VCaP (cell line): ENCODE measurements at regions not wholly inside any gene's neighbourhood (a gene's known extent, or its start where the extent isn't known, plus 50 kb on each side); places are given as distances from the start of the nearest gene placed in this dataset.

ENCODE experiments used
- H3K27ac ChIP-seq: fragments of 450-650 bp; 2 replicates; pipeline ENCODE4 v1.5.1; 2017
- CTCF ChIP-seq: fragments of 450-650 bp; conservative IDR thresholded peaks from 2 replicates; pipeline ENCODE4 v1.5.1; 2017; ENCODE audit warnings: mild to moderate bottlenecking, moderate library complexity

- no peak for TF ChIP-seq CTCF
- H3K27ac ChIP-seq: no peak overlapping the region
Measured at GRCh38 chr7:159212226-159212625, 67.6 kb upstream of the VIPR2 start.

GRCh38 chr7:159211540-159212182, 67.0 kb upstream of the VIPR2 start:
- TF ChIP-seq CTCF: no peak
- no peak overlapping the region for H3K27ac ChIP-seq

GRCh38 chr7:159210581-159211235, 66.0 kb upstream of the VIPR2 start:
- no peak for TF ChIP-seq CTCF

GRCh38 chr7:159209429-159209828, 64.8 kb upstream of the VIPR2 start:
- TF ChIP-seq CTCF: no peak
- H3K27ac ChIP-seq: no peak overlapping the region

More at GRCh38 chr7:159210581-159211235, 66.0 kb upstream of the VIPR2 start:
- no peak overlapping the region for H3K27ac ChIP-seq

DNA sequence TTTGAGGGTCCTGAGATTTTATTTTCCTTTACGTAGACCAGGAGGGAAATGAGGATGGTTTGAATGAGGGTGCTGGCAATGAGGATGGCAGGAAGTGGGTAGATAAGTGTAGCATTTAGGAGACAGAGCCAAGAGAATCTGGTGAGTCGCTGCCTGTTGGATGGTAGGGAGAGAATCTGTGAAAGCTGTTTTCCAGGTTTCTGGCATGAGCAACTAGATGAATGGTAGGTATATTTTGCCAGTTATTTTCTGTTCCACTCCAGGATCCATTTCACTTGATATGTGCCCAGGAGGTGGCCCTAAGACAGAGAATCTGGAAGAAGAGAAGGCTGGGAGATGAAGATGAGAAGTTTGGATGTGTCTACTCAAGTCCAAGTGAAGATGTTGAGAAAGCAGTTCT, 63.3 kb upstream of the VIPR2 start:
- H3K27ac ChIP-seq: no peak overlapping the region
- TF ChIP-seq CTCF: no peak

DNA sequence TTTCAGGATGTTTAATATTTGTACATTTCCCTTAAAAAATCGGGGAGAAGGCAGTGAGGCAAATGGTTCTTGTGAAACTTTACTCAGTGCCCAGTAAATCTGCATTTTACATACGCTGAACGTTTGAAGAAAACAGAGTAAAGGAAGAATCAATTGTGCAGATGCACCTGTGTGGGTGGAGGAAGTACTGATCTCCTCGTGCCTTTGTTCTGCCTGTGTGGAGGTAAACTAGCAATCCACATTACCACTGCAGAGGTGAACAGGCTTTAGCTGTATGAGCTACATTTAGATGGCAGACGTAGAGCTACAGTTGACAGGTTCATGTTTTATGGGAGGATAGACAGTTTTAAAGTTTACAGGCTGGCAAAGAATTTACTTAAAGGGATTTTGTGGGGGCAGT, 62.7 kb upstream of the VIPR2 start:
- TF ChIP-seq CTCF: no peak
- H3K27ac ChIP-seq: no peak overlapping the region

DNA sequence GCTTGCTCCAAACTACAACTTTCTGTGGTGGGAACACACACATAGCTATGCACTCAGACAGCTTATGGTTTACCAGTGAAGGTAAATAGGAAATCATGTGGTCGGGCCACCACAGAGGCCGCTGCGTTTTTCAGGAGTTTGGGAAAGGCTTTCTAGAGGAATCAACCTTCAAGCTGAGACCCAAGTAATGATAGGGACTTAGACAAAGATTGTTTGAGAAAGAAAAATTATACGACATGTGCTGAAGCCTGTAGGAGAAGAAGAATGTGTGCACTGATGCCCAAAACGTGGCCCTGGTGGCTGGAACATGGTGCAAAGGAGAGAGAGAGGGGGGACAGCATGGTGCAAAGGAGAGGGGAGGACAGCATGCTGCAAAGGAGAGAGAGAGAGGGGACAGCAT, 61.2 kb upstream of the VIPR2 start:
- TF ChIP-seq CTCF: no peak
- H3K27ac ChIP-seq: no peak overlapping the region
